SIG-M5 treated with dmso at 0.1 percent for 504 hours (cell line): ENCODE measurements at regions not wholly inside any gene's neighbourhood (a gene's known extent, or its start where the extent isn't known, plus 50 kb on each side); places are given as distances from the start of the nearest gene placed in this dataset.

Experiments
- DNase-seq: peaks from one replicate; lab custom pipeline; 2025; ENCODE audit not compliant: unreplicated experiment; lab: John Stamatoyannopoulos, UW

GRCh38 chr13:22399801-22400420 is 729.0 kb downstream of the FGF9 start:
- DNase-seq: no peak

- no peak for DNase-seq
Observed at GRCh38 chr13:22402682-22403081, 731.8 kb downstream of the FGF9 start.

GRCh38 chr13:22403144-22403543 is 732.3 kb downstream of the FGF9 start:
- DNase-seq: no peak

DNA sequence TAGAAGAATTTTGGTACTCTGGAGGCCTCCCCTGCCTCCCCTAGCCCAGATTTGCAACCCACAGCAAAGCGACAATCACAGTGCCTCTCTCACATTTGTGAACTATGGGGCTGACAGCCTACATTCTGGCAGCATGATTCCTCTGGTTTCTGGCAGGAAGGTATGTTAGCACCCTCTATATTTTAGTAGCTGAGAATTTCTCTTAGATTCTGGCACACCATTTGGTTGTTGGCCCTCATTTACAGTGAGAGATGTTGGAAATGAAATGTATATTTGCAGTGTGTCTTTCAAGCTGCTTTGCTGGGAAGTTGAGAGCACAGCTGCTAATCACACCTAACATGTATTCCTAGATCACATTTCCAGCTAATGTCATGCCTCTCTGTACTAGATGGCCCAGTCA is 735.0 kb downstream of the FGF9 start:
- no peak for DNase-seq

DNA sequence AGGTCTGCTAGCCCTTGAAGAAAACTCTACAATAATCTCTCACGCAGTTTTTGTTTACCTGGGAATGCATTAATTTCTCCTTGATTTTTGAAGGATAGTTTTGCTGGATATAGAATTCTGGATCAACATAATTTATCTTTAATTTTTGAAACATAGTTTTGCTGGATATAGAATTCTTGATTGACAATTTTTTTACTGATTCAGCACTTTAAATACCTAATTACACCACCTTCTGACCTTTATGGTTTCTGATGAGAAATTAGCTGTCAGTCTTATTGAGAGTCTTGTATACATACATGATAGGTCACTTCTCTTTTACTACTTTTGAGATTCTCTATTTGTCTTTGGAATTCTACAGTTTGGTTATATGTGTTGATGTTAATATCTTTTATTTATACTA is 741.6 kb downstream of the FGF9 start:
- DNase-seq: no peak

DNA sequence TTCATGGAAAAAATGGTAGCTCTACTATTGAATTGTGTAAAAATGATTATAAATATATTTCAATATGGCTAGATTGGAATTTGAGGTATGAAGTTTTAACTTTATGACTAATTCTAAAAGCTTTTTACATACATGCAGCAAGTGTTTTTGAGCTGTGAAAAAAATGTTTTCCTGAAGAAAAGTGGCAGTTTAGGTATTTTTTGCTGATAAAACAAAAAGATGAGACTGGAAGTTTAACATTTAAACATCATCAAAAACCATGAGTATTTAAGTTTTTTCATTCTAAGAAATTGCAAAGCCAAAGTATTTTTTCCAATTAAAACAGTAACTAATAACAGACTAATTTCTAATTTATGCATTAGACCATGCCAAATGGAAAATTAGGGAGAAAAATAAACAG is 751.1 kb downstream of the FGF9 start:
- no peak for DNase-seq

DNA sequence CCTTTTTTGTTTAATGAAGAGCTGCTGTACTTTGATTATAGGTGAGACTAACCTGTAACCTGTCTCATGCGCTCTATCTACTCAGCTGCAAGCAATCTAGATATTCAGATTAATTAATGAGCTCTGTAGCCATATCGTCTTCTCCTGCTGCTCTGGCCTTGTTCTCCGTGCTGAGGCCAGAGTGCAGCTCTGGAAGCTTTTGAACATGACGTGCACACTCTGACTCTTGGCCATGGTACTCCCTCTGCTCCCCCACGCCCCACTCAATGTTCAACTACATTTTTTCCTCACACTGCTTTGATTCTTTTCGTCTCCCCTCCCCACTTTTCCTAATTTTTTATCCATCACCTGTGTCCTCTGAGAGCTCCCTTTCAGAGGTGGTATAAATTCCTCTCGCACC is 751.8 kb downstream of the FGF9 start:
- DNase-seq: no peak

DNA sequence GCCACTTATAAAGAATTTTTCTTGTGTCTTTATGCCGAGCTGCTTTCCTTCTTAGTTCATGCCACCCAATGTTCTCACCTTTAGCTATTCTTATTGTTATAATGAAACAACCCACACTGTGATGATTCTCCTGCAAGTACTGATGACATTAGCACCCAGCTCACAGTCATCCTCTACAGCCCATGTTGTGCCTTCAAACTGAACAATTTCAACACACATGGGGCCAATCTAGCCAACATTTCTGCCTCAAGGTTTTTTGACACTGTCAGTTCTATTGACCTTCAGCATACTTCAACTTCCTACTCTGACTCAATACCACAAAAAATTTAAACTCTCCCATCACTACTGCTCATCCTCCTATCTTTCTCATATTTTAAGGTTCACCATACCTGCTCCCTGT is 752.4 kb downstream of the FGF9 start:
- no peak for DNase-seq

DNA sequence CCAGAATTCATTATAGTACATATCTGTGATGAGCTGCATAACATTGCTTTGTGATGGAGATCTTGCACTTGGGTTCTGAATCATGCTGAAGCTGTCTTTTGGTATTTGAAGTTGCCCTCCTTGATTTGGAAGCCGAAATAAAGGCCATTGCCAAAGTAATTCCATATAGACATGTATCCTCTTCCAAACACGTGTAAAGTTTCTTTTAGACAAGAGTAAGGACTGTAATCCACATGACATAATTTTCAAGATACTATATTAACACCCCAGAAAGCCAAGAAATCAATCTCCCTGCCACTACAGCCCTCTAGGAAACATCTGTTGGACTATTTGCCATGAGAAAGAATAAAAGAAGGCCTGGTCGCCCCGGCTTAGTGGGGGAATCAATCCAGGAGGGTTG is 754.2 kb downstream of the FGF9 start:
- no peak for DNase-seq

- DNase-seq: no peak
Observed at GRCh38 chr13:22427066-22427465, 753.7 kb upstream of the SGCG start.

- DNase-seq: no peak
Observed at GRCh38 chr13:22427783-22428182, 753.0 kb upstream of the SGCG start.

- DNase-seq: no peak
Observed at GRCh38 chr13:22428188-22428828, 752.5 kb upstream of the SGCG start.

- DNase-seq: no peak
Observed at GRCh38 chr13:22432690-22433089, 748.1 kb upstream of the SGCG start.

GRCh38 chr13:22447132-22447886 is 733.5 kb upstream of the SGCG start:
- DNase-seq: no peak

GRCh38 chr13:22449251-22449650 is 731.5 kb upstream of the SGCG start:
- DNase-seq: no peak

DNA sequence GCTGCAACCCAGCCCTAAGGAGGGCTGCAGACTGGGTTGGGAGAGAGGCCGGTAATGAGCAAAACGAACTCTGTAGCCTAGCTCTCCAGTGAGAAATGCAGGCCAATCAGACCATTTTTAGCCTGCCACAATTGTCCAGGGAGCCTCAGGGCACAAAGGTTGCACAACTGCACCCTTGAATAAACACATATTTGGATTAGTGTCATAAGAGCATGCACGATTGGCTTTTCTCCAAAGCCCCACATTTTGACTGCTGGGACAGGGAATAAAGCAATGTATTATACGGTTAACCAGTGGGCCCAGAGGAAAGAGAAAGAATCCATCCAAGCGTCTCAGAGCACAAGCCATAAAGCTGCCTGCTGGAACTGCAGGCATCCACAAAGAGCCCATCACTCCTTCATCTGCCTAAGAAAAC is 729.4 kb upstream of the SGCG start:
- no peak for DNase-seq

DNA sequence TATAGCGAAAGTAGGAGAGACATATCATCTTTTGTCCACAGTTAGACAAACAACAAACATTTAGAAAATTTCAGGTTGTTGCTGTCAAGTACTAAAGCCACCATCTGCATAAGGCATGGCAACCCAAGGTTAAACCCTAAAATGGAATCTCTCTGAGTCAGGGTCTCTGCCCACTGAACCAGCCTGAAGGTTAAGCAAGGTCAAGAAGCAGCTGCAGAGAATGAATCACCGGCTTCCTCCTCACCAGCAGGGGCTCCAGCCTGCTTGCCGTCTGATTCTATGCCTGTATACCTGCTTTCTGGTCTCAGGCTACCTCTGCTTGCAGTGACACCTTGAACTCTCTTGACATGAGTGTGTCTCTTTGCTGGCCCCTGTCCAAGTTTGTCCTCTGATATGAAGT is 726.2 kb upstream of the SGCG start:
- no peak for DNase-seq

- no peak for DNase-seq
Observed at GRCh38 chr13:22455036-22455435, 725.7 kb upstream of the SGCG start.

DNA sequence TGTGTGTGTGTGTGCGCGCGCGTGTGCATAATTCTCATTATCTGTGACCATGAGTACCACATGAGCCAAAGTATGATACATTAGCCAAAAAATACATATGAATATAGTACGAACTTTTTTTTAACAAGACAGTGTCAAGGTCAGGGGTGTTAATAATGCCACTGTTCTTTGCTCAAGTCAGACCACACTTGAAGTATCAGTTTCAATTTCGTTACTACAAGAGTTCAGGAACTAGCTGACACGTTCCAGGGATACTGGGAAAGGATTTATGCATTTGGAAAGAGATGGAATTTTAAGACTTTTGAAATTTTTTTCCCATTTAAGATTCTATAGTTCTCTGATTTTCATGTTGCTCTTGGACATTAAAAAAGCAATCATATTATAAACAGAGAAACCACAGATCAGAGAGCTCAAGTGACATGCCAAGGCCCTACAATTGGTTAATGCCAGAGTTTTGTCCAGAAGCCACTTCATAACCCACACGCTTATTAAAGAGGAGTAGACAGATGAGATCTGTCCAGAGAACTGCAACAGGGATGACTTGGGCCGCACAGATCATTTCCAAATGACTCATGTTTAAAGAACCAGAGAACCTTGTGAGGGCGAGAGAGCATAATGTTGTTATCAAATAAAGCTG is 718.8 kb upstream of the SGCG start:
- no peak for DNase-seq

DNA sequence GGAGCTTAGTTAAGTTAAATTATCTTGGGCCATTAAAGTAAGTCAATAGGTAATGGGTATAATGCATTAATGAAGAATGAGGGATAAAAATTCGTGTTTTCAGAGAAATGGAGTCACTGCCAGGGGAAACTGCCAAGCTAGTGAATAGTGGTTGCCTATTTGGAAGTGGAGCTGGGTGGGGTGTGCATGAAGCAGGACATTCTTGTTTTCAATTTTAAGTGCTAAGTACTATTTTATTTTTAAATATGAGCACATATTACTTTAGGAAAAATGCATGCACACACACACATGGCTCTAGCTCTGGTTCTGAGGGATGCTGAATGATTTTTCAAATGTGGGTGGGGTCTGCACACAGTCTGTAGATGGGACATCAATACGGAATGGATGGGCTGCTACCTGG is 717.7 kb upstream of the SGCG start:
- DNase-seq: no peak

- no peak for DNase-seq
Observed at GRCh38 chr13:22468045-22468444, 712.7 kb upstream of the SGCG start.

- no peak for DNase-seq
Observed at GRCh38 chr13:22468824-22469223, 712.0 kb upstream of the SGCG start.
